ENCODE measurements at regions not wholly inside any gene's neighbourhood (a gene's known extent, or its start where the extent isn't known, plus 50 kb on each side); places are given as distances from the start of the nearest gene placed in this dataset.

DNA sequence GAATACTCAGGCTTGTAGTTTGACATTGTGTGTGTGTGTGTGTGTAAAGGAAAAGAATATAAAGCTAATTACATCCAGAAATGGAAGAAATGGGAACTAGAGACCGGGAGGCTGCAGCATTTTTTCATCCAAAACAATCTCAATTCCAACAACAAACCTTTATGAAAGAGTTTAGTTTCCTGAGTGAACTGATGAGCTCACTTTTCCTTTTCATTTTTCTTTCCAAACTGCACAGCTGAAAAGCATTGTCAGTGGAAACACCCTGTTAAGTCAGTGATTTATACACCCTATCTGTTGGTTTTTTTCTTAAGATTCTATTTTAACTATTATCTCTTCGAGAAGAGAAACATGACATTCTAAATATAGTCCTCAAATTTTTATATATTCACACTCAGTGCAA is 130.9 kb downstream of the RFPL4B start:
- no peak for TF ChIP-seq POLR2AphosphoS5 (IDR thresholded peaks at IDR 0.05; ENCODE audit: borderline replicate concordance, low read depth, low read length)
- TF ChIP-seq FOXP2 (optimal IDR thresholded peaks at IDR 0.05; ENCODE audit: control extremely low read depth, extremely low read length, insufficient read depth): no peak
- TF ChIP-seq EZH2 (IDR thresholded peaks at IDR 0.05): no peak

Data from SK-N-MC (cell line).